Neural progenitor cell (in vitro differentiated cells): ENCODE measurements at regions not wholly inside any gene's neighbourhood (a gene's known extent, or its start where the extent isn't known, plus 50 kb on each side); places are given as distances from the start of the nearest gene placed in this dataset.

Experiments
- CTCF ChIP-seq: fragments of 200-600 bp; sonication (generic); IDR thresholded peaks from 2 replicates; pipeline ENCODE4 v1.5.1; 2017; ENCODE audit warnings: antibody characterized with exemption, mild to moderate bottlenecking
- EZH2 ChIP-seq: fragments of 200-600 bp; sonication (generic); IDR thresholded peaks from 2 replicates; pipeline ENCODE4 v1.6.1; 2017; ENCODE audit warnings: antibody characterized with exemption, mild to moderate bottlenecking, moderate library complexity

GRCh38 chr5:96050273-96050880, 88.7 kb upstream of the ELL2 start:
- TF ChIP-seq CTCF: no peak
- TF ChIP-seq EZH2: no peak
